ENCODE measurements at regions not wholly inside any gene's neighbourhood (a gene's known extent, or its start where the extent isn't known, plus 50 kb on each side); places are given as distances from the start of the nearest gene placed in this dataset.

- TF ChIP-seq, protein P1, sequence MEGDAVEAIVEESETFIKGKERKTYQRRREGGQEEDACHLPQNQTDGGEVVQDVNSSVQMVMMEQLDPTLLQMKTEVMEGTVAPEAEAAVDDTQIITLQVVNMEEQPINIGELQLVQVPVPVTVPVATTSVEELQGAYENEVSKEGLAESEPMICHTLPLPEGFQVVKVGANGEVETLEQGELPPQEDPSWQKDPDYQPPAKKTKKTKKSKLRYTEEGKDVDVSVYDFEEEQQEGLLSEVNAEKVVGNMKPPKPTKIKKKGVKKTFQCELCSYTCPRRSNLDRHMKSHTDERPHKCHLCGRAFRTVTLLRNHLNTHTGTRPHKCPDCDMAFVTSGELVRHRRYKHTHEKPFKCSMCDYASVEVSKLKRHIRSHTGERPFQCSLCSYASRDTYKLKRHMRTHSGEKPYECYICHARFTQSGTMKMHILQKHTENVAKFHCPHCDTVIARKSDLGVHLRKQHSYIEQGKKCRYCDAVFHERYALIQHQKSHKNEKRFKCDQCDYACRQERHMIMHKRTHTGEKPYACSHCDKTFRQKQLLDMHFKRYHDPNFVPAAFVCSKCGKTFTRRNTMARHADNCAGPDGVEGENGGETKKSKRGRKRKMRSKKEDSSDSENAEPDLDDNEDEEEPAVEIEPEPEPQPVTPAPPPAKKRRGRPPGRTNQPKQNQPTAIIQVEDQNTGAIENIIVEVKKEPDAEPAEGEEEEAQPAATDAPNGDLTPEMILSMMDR (IDR thresholded peaks at IDR 0.05; ENCODE audit: borderline replicate concordance, insufficient read depth, low read depth, low read length): no peak
- no peak overlapping the region for H3K4me3 ChIP-seq (ENCODE audit: low read depth, low read length)
Observed at GRCh38 chr20:4542270-4542669, 144.0 kb upstream of the PRNP start.

- H3K4me3 ChIP-seq (ENCODE audit: low read depth, low read length): no peak overlapping the region
- TF ChIP-seq, protein P1 (IDR thresholded peaks at IDR 0.05; ENCODE audit: borderline replicate concordance, insufficient read depth, low read depth, low read length): no peak
Observed at GRCh38 chr20:4534315-4534714, 151.9 kb upstream of the PRNP start.

DNA sequence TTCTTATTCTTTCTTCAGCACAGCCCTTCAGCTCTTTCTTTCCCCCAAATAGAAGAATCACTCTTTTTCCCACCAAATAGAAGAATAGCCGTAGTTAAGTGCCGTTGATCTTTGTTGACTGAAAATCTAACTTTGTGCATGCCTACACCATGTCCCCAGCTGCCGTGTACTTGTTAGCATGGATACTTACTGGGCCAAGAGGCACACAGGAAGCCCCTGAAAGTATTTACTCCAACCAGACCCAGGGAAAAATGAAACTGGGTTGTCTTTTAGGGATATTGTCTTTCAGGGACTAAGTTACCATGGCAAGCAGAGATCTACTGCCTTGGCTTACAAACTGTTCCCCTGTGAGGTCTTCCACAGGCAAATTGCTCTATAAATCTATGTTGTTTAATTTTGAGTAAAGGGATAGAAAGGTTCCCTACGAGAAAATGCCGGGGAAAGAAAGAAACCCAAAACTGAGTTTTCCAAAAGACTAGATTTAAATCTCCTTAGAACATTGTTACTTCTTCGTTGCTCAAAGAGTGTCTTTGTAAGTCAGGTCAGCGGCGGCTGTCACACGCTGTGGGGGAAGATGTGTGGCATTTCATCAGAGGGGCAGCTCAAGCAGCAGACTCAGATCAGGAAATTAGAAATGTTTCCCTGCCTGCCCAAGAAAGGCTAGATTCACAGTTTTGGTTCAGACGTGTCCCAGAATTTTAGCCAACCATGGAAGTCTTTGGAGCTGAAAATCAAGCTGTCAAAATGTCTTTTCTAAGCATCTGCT, 152.7 kb upstream of the PRNP start:
- no peak overlapping the region for H3K4me3 ChIP-seq (ENCODE audit: low read depth, low read length)
- TF ChIP-seq, protein P1 (IDR thresholded peaks at IDR 0.05; ENCODE audit: borderline replicate concordance, insufficient read depth, low read depth, low read length): no peak

GRCh38 chr20:4532772-4533171, 153.5 kb upstream of the PRNP start:
- no peak overlapping the region for H3K4me3 ChIP-seq (ENCODE audit: low read depth, low read length)
- TF ChIP-seq, protein P1 (IDR thresholded peaks at IDR 0.05; ENCODE audit: borderline replicate concordance, insufficient read depth, low read depth, low read length): no peak

DNA sequence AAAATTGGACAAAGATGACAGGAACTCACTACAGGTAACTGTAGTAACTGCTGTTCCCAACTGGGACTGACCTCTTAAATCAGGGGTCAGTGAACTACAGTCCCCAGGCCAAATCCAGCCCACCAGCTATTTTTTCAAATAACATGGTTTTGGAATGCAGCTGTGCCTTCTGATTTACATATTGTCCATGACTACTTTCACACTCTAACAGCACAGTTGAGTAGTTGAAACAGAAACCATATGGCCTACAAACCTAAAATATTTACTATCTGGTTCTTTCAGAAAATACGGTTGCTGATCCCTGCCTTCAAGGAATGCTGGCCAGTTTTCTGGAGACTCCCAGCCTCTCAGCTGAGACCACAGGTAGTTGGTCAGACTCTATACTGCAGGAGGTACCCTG, 161.5 kb upstream of the PRNP start:
- H3K4me3 ChIP-seq (ENCODE audit: low read depth, low read length): no peak overlapping the region
- TF ChIP-seq, protein P1 (IDR thresholded peaks at IDR 0.05; ENCODE audit: borderline replicate concordance, insufficient read depth, low read depth, low read length): no peak

DNA sequence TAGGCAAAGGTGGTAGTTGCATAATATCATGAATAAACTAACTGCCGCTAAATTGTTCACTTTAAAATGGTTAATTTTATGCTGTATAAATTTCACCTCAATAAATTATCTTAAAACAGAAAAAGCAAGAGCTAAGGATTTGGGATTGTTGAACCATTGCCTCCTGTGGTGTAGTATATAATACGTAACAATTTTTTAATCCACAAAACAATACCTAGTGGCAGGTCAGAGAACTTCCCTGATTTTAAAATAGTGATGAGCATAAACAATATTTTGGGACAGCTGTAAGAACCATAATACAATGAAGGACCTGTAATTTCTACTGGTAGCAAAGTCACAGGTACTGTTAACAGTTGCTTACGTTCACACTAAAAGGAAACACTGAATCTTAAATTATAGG, 161.9 kb upstream of the PRNP start:
- TF ChIP-seq, protein P1 (IDR thresholded peaks at IDR 0.05; ENCODE audit: borderline replicate concordance, insufficient read depth, low read depth, low read length): no peak

DNA sequence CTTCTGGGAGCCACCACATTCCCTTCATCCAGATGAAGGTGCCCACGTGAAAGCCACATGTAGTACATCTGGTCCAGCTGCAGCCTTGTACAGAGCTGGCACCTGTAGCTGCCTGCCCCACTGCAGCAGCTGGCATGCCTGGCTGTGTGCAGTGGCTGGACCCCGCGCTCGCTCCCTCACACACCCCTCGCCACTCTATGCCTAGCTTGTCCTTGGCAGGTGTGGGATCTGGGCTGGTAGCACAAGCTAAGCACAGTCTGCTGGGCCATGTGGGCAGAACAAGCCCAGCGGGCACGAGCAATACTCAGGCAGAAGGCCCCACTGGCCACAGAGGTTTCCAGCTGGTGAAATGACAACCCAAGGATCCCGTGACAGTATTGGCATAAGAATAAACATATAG, 163.9 kb upstream of the PRNP start:
- TF ChIP-seq, protein P1 (IDR thresholded peaks at IDR 0.05; ENCODE audit: borderline replicate concordance, insufficient read depth, low read depth, low read length): no peak
- H3K4me3 ChIP-seq (ENCODE audit: low read depth, low read length): no peak overlapping the region

More for the DNA sequence above, 161.9 kb upstream of the PRNP start:
- no peak overlapping the region for H3K4me3 ChIP-seq (ENCODE audit: low read depth, low read length)
